ENCODE measurements at regions not wholly inside any gene's neighbourhood (a gene's known extent, or its start where the extent isn't known, plus 50 kb on each side); places are given as distances from the start of the nearest gene placed in this dataset.

DNA sequence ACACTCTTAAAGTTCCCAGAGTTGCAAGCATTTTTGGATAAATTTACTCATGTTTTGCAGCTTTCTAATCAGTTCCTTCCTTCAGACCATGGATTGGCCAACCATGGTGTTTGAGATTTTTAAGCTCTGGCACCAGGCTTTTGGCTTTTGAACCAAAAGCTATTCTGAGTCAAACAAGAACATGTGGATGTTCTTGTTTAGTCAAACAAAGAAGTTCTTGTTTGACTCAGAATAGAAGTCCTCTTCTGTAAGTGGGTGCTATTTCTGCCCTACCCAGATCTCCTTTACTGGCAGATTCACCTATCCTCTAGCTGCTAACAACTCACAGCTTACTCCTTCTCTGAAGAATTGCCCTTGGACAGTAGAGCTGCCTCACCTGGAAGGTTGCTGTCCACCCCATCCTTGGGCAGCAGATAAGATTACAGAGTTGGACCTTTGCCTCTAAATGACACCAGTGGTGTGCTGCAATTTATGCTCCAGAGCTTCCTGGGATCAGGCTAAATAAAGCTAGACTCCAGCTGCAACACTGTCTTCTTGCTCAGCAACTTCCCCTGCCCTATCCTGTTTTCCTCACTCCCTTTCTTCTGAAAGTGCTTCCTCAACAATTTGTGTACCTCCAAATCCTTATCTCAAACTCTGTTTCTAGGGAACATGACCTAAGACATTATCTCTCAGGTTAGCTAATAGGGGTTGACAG, 65.6 kb downstream of the COL6A6 start:
- TF ChIP-seq, protein P1, sequence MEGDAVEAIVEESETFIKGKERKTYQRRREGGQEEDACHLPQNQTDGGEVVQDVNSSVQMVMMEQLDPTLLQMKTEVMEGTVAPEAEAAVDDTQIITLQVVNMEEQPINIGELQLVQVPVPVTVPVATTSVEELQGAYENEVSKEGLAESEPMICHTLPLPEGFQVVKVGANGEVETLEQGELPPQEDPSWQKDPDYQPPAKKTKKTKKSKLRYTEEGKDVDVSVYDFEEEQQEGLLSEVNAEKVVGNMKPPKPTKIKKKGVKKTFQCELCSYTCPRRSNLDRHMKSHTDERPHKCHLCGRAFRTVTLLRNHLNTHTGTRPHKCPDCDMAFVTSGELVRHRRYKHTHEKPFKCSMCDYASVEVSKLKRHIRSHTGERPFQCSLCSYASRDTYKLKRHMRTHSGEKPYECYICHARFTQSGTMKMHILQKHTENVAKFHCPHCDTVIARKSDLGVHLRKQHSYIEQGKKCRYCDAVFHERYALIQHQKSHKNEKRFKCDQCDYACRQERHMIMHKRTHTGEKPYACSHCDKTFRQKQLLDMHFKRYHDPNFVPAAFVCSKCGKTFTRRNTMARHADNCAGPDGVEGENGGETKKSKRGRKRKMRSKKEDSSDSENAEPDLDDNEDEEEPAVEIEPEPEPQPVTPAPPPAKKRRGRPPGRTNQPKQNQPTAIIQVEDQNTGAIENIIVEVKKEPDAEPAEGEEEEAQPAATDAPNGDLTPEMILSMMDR (IDR thresholded peaks at IDR 0.05; ENCODE audit: low read depth, low read length), result no peak
- TF ChIP-seq EZH2phosphoT487 (IDR thresholded peaks at IDR 0.05; ENCODE audit: low read depth), result no peak

Measured in OCI-LY3 (cell line).